BJ (cell line): ENCODE measurements at regions not wholly inside any gene's neighbourhood (a gene's known extent, or its start where the extent isn't known, plus 50 kb on each side); places are given as distances from the start of the nearest gene placed in this dataset.

ENCODE experiments used
- CTCF ChIA-PET: fragments of 350-600 bp; formaldehyde crosslinking; extraction: SDS; loops from one replicate; lab custom pipeline; 2021; ENCODE audit warnings: antibody characterized with exemption, inconsistent platforms; lab: Yijun Ruan, JAX
- POLR2A ChIA-PET: fragments of 300-600 bp; sonication (Branson Sonifier 250); formaldehyde crosslinking; extraction: SDS; loops from one replicate; lab custom pipeline; 2021; ENCODE audit warnings: antibody characterized with exemption; lab: Charles Lee
- DNase-seq: peaks from one replicate; pipeline ENCODE4 v3.0.0-alpha.2; 2011; ENCODE audit warnings: low read depth
- H3K27me3 ChIP-seq: 2 replicates; pipeline ENCODE4 v1.6.0; 2011; ENCODE audit warnings: low read length; ENCODE audit not compliant: control insufficient read depth, insufficient read depth
- H3K36me3 ChIP-seq: 2 replicates; pipeline ENCODE4 v1.5.1; 2011; ENCODE audit warnings: low read length; ENCODE audit not compliant: control insufficient read depth, insufficient read depth
- H3K4me3 ChIP-seq: 2 replicates; pipeline ENCODE4 v1.5.1; 2011; ENCODE audit warnings: low read depth, mild to moderate bottlenecking, control low read depth, low read length
- CTCF ChIP-seq: IDR thresholded peaks from 2 replicates; pipeline ENCODE4 v1.5.1; 2011; ENCODE audit warnings: low read depth, mild to moderate bottlenecking, control low read depth, inconsistent platforms, low read length, moderate library complexity; ENCODE audit not compliant: insufficient read depth

- H3K4me3 ChIP-seq = no peak overlapping the region
- H3K36me3 ChIP-seq = no peaks in the 10 kb centered on the region
- POLR2A ChIA-PET = no interaction called here
- no peaks in the 10 kb centered on the region for H3K27me3 ChIP-seq
- no peak for DNase-seq
- CTCF ChIA-PET = no interaction called here
- TF ChIP-seq CTCF = no peak
These were observed 60.4 kb upstream of the LRRC3B start for GRCh38 chr3:26562021-26562768.
